Stimulated activated CD4-positive, alpha-beta T cell treated with anti-CD3 and anti-CD28 coated beads, Interleukin-4, amount 100 ng/mL, for 24 hours (primary cell): ENCODE measurements at regions not wholly inside any gene's neighbourhood (a gene's known extent, or its start where the extent isn't known, plus 50 kb on each side); places are given as distances from the start of the nearest gene placed in this dataset.
"Not testable (repeated sequence)": the region's sequence is repeated elsewhere in the genome, so short reads cannot be mapped to it uniquely, and the experiment has no call there.

Experiments
- DNase-seq: peaks from one replicate; pipeline ENCODE4 v3.0.0-alpha.2; 2020

GRCh38 chr2:87468429-87468981 is 279.4 kb upstream of the PLGLB2 start:
- DNase-seq = not testable (repeated sequence)

DNA sequence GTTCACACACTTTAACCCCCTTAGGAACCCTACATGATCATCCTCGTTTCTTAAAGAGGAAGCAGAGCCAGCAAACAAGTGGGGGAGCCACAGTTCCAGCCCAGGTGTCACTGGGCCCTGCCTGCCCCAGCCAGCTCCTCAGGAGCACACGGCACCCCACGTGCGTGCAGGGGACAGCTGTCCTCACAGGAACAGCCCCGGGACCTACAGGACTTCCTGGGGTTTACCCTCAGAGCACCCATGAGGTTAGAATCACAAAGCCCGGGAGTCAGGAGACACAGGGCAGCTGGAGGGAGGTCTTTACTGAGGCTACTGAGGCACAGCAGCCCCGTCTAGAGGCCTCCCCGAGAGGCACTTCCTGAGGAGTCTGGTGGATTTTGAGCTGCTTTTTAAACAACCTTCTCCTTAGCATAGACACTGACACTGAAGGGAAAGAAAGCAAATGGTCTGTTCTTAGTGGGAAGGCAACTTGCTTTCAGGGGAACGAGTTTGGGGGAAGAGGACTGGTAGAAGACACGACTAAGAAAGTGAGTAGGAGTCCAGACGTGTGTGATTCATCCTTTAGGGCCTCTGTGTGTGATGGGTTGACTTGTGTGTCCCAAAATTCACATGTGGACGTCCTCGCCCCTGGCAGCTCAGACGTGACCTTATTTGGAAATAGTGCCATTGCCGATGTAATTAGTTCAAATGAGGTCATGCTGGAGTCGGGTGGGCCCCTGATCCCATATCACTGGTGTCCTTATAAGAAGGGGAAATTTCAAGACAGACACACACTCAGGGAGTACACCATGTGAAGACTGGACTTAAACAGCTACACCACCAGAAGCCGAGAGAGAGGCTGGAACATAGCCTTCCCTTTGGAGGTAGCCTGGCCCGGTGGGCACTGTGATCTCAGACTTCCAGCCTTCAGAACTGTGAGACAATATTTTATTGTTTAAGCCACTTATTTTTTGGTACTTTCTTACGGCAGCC is 278.4 kb upstream of the PLGLB2 start:
- DNase-seq = peak; percentile 77

DNA sequence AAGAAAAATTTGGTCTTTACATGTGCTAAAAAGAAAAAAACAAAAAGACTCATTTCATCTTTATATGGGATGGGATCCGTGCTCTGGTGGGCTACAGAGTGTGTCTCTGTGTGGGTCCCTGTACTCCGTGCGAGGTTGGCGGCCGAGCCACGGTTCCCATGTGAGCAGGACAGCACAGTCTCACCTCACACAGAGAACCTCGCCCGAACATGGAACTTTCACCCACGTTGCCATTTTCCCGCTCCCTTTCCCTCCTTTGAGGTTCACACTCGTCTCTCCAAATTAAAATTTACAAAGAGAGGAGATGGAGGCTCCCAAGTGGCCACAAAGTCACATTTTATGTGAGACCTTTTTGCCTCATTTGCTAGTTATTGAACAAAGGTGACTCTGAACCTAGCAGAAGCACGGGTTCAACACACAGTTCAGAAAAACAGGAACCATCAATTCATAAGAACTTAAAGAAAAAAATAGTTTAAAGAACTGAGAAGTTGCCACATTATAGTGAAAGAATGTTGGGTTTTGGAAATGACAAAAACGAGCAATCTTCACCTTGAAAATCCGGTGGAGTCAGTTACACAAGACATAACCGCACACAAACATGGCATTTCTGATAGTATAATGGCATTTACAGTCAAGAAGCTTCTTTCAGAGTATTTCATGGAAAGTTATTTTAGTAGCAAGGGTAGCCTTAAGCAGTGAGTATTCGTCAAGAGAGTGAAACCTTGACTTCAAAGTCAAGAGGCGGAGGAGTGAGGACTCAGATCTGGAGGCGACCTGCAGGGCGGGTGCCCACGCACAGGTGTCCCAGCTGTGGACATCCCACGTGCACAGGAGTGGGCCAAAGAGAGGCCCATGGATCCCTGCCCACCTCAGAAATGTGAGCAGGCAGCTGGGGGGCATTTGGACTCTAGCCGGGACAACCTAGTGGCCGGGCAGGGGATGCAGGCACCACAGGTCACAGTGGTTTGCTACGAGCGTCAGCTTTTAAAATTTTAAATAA is 277.2 kb upstream of the PLGLB2 start:
- peak; percentile 69 for DNase-seq

DNA sequence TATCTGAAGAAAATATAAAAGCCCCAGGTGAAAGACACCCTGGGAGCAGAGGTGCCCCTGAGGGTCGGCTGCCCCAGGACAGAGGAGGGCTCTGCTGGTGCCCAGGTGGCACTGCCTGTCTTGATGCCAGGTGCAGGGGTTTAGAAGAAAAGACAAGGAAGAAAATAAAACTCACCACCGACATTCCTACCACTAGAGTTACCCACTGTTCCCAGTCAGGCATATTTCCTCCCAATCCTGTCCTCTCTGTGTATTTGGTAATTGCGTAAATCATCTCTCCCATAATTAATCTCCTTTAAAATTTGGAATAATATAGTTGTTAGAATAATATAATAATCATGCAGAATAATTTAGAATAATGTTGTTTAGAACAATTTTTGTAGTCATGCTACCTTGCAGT is 276.4 kb upstream of the PLGLB2 start:
- not testable (repeated sequence) for DNase-seq

DNA sequence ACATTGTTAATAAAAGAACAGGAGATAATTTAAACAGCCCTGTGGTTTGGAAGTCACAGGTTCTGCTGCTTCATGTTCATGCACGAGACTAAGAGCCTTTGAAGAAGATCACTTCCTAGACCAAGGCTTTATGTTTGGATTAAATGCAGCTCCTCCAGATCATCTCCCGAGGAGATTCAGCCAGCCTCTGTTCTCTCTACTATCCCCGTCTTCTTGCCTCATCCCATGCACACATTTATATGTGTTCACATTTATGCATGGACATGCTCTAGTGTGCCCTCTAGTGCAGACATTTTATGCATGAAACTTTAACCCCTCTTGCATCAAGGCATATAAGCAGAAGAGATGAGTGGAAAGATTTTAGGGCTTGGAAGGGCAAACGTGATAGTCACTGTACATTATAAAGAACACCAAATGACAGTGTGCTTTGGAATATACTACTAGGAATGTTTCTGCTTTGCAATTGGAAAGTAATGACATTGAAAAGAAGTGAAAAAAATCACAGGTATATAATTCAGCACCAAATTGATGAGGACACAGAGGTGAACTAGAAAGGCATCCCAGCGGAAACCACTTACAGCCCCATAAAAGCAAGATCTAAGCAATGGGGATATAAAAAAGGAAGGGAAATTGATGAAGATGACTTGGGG is 271.5 kb upstream of the PLGLB2 start:
- DNase-seq = not testable (repeated sequence)

GRCh38 chr2:87476936-87477335 is 271.0 kb upstream of the PLGLB2 start:
- DNase-seq = peak; percentile 70

DNA sequence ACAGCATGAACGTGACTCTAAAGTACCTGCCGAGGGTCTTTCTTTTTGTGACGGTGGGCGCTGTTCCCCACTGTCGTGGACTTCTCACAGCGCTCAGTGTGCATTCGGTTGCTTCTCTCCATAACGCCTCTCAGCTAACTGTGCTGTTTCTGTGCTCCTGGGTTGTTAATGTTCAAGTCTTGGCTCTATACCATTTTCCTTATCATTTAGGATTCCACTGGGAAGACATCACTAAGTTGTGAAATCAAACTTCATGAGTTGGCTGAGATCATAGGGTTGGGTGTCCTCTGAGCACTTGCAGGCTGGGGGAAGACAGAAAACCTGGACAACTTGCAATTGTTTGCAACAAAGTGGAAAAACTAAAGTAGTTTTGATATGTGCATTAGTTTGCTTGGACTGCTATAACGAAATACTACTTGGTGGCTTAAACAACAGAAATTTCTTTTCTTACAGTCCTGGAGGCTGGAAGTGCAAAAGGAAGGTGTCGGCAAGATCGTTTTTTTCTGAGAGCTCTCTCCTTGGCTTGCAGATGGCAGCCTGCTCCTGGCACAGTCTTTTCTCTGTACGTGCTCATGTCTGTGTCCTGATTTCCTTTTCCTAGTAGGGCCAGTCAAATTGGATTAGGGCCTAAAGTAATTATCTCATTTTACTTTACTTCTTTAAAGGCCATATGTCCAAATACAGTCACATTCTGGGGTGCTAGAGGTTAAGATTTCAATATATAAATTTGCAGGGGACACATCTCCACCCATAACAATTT is 270.0 kb upstream of the PLGLB2 start:
- DNase-seq = not testable (repeated sequence)

- DNase-seq = not testable (repeated sequence)
Measured at GRCh38 chr2:87478911-87479310, 269.0 kb upstream of the PLGLB2 start.

- peak; percentile 28 for DNase-seq
Measured at GRCh38 chr2:87483093-87483680, 264.7 kb upstream of the PLGLB2 start.

- DNase-seq = not testable (repeated sequence)
Measured at GRCh38 chr2:87484363-87484762, 263.5 kb upstream of the PLGLB2 start.

DNA sequence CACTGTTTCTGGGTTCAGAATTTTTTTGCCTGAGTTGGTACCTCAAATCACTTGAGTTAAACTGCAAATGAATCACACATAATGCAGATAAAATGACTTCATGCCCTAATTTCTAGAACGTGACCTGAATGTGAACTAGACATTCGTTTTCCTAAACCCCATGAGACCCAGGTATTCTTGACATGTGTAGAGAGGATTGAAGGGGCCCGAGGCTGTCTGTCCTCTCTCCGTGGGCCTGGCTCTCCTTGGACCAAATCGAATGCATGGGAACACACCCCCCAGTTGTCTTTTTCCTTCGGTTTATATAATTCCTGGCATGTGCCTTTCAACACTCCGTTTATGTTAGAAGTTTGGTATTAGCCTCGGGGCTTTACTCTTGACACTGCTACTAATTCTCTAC is 262.4 kb upstream of the PLGLB2 start:
- DNase-seq = not testable (repeated sequence)

DNA sequence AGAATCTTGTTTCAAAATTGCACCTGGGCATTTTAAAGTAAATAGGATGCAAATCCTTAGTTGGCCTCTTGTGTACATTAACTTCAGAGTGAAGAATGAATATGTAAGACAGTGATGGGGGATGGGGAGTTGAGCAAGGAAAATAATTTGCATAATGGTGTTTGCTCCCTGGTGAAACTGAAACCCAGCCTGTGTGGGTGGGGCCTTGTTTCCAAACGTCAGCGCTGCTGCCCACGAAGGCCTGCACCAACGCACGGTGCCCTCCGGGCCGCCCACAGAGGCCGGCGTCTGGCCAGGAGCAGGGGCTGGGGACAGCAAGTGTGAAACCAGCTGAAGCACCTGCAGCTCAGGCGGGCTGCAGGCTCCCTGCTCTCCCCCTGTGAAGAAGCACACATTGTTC is 262.0 kb upstream of the PLGLB2 start:
- peak; percentile 64 for DNase-seq

DNA sequence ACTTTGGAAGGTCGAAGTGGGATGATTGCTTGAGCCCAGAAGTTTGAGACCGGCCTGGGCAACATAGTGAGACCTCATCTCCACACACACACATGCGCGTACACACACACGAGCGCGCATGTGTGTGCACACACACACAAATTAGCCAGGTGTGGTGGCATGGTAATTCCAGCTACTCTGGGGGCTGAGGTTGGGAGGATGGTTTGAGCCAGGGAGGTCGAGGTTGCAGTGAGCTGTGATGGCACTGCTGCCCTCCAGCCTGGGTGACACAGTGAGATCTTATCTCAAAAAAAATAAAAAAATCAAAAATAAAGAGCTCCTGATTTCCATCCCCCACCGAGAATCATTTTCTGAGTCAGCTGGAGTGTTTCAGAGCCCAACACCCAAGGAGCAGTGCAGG is 261.5 kb upstream of the PLGLB2 start:
- peak; percentile 44 for DNase-seq

DNA sequence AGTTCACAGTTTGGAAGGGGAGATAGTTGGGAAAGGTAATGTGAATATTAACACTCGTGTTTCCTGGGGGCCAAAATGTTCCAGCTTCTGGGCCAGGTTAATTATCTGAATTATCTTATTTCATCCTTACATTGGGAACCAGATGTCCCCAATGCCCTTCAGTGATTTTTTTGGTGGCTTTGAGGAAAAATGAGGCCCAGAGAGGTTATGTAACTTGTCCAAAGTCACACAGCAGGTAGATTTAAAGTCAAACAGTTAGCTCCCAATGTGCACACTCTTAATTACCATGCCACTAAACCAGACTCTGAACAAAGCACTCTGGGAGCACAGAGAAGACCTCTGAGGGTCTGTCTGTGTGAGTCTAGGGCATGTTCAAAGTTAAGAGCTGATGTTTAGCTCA is 259.9 kb upstream of the PLGLB2 start:
- DNase-seq = not testable (repeated sequence)

DNA sequence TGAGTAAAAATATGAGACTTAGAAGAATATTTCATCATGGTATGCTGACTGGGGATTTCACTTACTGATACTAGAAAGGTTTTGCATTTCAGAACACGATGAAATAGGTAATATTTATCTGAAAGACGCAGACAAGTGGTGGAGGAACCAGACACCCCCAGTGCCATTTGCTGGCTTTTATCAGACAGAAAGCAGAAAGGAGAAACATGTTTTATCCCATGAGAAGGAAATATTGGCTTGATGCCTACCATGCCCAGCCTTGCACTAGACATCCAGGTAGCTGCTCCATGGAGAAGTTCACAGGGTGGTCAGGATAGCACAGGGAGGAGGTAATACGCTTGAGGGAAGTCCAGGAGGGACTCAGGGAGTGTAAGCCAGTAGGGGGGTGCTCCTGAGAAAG is 258.9 kb upstream of the PLGLB2 start:
- DNase-seq = not testable (repeated sequence)

GRCh38 chr2:87494846-87495245 is 253.0 kb upstream of the PLGLB2 start:
- DNase-seq = not testable (repeated sequence)

DNA sequence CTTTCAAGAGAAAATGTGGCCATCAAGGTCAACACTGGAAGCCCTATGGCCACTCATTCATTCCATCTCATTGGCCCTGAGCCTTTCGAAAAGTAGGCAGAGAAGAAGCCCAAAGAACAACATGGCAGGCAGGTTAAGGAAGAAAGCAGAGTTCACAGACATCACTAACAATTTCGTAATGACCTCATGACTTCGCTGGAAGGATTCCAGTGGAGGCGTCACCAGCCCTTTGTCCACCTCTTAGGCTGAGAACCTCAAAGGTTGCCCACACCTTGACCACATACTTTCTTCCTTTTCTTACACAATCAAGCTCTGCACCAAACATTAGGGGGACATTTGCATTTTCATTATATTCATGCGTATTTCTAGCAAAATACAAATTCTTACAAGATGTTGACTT is 252.4 kb upstream of the PLGLB2 start:
- DNase-seq = not testable (repeated sequence)

DNA sequence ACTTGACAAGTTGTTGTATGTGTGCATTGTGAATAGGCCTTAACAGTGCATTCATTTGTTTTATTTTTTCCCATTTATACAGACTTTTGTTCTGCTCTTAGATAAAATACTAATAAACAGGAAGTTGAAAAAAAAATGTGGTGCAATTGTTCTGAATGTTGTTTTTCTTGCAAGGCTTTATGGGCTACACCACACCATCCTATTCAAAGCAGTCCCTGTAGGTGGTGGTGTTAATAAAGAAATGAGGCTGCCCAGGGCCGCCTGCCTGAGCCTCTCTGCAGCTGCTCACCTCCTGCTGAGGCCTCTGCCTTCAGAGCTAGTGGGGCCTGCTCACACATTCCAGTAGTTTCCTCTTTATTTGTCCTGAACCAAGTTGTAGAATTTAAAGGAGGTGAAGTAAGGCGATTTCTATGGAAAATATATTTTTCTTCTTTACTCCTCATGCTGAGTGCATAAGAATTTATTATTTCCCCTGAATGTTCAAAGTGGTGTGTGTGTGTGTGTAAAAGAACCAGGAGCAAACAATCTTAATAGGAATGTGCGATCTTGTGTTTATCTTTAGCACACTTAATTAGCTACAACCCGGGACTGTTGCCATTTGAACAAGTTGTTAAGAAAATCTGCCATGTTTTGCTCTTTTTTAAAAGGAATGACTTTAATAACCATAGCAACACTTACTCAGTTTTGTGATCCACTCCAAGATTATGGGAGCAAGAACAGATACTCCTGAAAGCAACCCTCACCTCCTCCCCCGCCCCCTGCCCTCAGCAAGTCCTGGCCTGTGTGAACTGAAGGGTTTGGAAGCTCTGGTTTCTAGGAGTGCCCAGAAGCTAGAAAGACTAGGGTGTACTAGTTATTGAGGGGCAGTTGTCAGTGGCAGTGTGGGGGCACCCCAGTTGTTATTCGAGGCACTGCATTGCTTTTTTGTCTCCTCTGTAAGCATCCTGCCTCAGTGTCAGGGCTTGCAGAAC is 251.6 kb upstream of the PLGLB2 start:
- not testable (repeated sequence) for DNase-seq

DNA sequence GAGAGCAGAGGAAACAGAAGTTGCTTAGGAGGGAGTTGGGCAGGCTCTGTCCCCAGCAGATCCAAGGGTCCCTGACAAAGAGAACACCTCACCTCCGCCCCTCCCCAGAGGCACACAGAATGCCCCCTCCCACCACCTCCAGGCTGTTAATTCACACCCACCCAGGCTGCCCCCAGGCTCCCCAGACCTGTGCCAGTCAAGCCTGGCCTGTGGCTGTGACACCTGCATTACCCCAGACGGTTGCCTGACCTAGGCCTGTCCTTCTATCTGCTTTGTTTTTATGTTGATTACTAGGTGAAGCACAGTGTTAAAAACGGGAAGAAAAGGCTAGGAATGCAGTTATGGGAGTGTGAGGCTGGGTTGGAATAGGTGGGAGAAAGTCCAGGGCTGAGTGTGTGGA is 250.8 kb upstream of the PLGLB2 start:
- DNase-seq = not testable (repeated sequence)

GRCh38 chr2:87497700-87498099 is 250.2 kb upstream of the PLGLB2 start:
- DNase-seq = not testable (repeated sequence)
